ENCODE measurements at regions not wholly inside any gene's neighbourhood (a gene's known extent, or its start where the extent isn't known, plus 50 kb on each side); places are given as distances from the start of the nearest gene placed in this dataset.

- no peak overlapping the region for H3K4me3 Mint-ChIP-seq
- no peak overlapping the region for H3K27ac Mint-ChIP-seq
- ATAC-seq (ENCODE audit: low read depth) (no peak), DNase-seq (ENCODE audit: low spot score in 2 of 2) (no peak)
- no peaks in the 10 kb centered on the region for H3K4me1 Mint-ChIP-seq
- peaks cover 19% of the 10 kb centered on the region for H3K9me3 Mint-ChIP-seq
- H3K27me3 Mint-ChIP-seq, result peaks cover 3% of the 10 kb centered on the region
- H3K36me3 Mint-ChIP-seq, result no peaks in the 10 kb centered on the region
Measured at GRCh38 chr7:45993621-45994020, 72.5 kb upstream of the IGFBP3 start.

GRCh38 chr7:45992826-45993225 is 71.8 kb upstream of the IGFBP3 start:
- no peaks in the 10 kb centered on the region for H3K36me3 Mint-ChIP-seq
- DNase-seq (ENCODE audit: low spot score in 2 of 2), result no peak
- H3K4me1 Mint-ChIP-seq, result no peaks in the 10 kb centered on the region
- H3K27ac Mint-ChIP-seq, result no peak overlapping the region
- no peak for ATAC-seq (ENCODE audit: low read depth)
- H3K9me3 Mint-ChIP-seq, result peaks cover 18% of the 10 kb centered on the region
- H3K4me3 Mint-ChIP-seq, result no peak overlapping the region
- peaks cover 3% of the 10 kb centered on the region for H3K27me3 Mint-ChIP-seq

DNA sequence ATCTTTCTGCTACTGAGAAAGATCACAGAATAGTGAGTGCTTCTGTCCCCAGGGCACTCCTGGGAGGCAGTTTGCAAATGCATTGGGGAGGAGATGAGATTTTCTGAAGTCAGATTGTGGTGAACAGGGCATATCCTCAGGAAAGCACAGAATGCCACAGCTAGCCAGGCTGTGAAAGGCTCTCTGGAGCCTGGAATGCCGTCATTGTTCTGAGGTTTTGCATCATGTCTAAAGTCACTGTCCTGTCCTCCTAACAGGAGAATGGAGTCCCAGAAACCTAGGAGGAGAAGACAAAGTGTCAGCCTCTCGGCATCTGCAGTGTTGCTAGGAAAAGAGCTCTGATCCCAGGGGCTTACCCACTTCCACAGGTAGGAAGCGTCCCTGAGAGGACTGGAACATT is 69.2 kb upstream of the IGFBP3 start:
- no peak for ATAC-seq (ENCODE audit: low read depth)
- no peak for DNase-seq (ENCODE audit: low spot score in 2 of 2)
- H3K27ac Mint-ChIP-seq, result no peak overlapping the region
- H3K27me3 Mint-ChIP-seq, result peaks cover 10% of the 10 kb centered on the region
- H3K36me3 Mint-ChIP-seq, result no peaks in the 10 kb centered on the region
- no peak overlapping the region for H3K4me3 Mint-ChIP-seq
- peaks cover 5% of the 10 kb centered on the region for H3K9me3 Mint-ChIP-seq
- no peaks in the 10 kb centered on the region for H3K4me1 Mint-ChIP-seq

DNA sequence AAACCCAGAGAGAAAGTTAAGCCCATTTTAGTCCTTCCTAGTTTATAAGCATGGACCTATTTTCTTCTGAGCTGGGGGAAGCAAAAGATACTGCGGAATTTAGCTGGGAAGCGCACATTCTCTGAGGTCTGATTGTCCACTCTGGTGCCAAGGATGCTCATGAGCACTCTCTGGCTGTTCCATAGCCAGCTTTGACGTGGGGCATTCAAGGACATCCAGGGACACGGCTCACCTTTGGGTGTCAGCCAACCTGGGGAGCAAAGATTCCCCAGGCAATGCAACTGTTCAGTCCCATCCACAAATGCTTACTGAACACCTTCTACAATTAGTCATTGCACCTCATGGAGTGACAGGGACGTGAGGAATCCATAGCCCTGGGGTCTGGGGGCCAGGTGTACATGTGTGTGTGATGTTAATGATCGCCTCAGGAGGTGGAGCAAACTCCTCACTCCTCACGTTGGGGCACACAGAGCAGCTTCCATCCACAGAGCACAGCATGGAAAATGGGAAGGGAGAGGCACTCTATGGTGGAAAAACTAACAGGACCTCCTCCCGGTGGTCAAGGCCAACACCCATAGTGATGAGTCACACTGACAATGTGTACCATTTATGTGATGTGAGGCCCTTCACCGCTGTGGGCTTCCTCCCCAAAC is 67.5 kb upstream of the IGFBP3 start:
- DNase-seq (ENCODE audit: low spot score in 2 of 2), result no peak
- Mint-ChIP-seq H3K36me3 (no peaks in the 10 kb centered on the region), H3K4me3 (no peak overlapping the region), H3K4me1 (no peaks in the 10 kb centered on the region), H3K27ac (no peak overlapping the region), H3K9me3 (no peaks in the 10 kb centered on the region), H3K27me3 (peaks cover 12% of the 10 kb centered on the region)
- ATAC-seq (ENCODE audit: low read depth), result no peak

- Mint-ChIP-seq H3K27ac (no peak overlapping the region), H3K27me3 (peaks cover 12% of the 10 kb centered on the region), H3K4me3 (no peak overlapping the region), H3K4me1 (no peaks in the 10 kb centered on the region), H3K9me3 (no peaks in the 10 kb centered on the region), H3K36me3 (no peaks in the 10 kb centered on the region)
- DNase-seq (ENCODE audit: low spot score in 2 of 2), result no peak
- ATAC-seq (ENCODE audit: low read depth), result no peak
Measured at GRCh38 chr7:45987521-45988290, 66.6 kb upstream of the IGFBP3 start.

DNA sequence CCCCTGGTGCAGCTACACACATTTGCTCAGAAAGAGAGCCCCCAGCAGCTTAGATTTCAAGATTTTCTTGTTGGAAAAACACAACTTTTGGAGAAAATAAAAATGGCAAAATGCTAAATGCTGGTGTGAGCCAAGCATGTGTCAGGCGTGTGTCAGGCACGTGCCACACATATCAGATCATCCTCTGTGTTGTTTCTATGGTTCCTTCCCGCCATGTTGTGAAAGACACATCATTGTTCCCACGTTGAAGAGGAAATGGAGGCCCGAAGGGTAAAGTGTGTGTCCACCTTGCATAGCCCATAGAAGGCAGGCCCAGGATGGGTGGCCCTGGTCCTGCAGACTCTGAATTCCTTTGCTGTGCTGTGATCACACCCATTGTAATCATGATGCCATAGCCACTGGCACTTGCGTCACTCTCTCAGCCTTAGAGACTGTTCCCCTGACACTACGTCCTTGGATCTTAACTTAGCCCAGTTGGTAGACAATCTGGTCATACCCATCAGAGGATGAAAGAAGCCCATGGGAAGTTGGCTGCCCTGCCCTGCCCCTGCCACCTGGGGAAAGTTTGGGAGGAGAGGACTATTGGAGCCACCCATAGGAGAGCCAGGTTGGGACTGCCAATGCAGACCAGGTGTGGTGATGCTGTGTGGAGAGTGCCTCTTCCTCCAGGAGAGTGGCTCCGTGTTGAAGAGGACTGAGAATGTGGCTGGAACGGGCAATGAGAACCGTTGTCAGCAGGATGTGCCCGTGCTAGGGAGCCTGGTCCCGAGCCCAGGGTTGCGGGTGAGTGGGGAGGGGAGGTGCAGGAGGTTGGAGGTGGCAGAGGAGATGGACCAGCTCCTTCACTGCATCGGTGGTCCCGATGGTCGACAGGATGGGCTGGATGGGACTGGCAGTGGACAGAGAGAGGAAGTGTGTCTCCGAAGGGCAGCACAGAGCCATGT is 65.6 kb upstream of the IGFBP3 start:
- ATAC-seq (ENCODE audit: low read depth) (no peak), DNase-seq (ENCODE audit: low spot score in 2 of 2) (no peak)
- peaks cover 2% of the 10 kb centered on the region for H3K9me3 Mint-ChIP-seq
- H3K27me3 Mint-ChIP-seq, result peaks cover 9% of the 10 kb centered on the region
- no peaks in the 10 kb centered on the region for H3K36me3 Mint-ChIP-seq
- H3K4me3 Mint-ChIP-seq, result no peak overlapping the region
- no peak overlapping the region for H3K27ac Mint-ChIP-seq
- H3K4me1 Mint-ChIP-seq, result no peaks in the 10 kb centered on the region

GRCh38 chr7:45985902-45986301 is 64.8 kb upstream of the IGFBP3 start:
- H3K36me3 Mint-ChIP-seq, result no peaks in the 10 kb centered on the region
- peaks cover 9% of the 10 kb centered on the region for H3K27me3 Mint-ChIP-seq
- DNase-seq (ENCODE audit: low spot score in 2 of 2) (no peak), ATAC-seq (ENCODE audit: low read depth) (no peak)
- H3K9me3 Mint-ChIP-seq, result peaks cover 2% of the 10 kb centered on the region
- no peaks in the 10 kb centered on the region for H3K4me1 Mint-ChIP-seq
- H3K4me3 Mint-ChIP-seq, result no peak overlapping the region
- no peak overlapping the region for H3K27ac Mint-ChIP-seq

- Mint-ChIP-seq H3K4me1 (no peaks in the 10 kb centered on the region), H3K27me3 (peaks cover 9% of the 10 kb centered on the region), H3K4me3 (no peak overlapping the region), H3K9me3 (peaks cover 2% of the 10 kb centered on the region), H3K36me3 (no peaks in the 10 kb centered on the region), H3K27ac (no peak overlapping the region)
- DNase-seq (ENCODE audit: low spot score in 2 of 2), result no peak
- ATAC-seq (ENCODE audit: low read depth), result no peak
Measured at GRCh38 chr7:45984386-45985295, 63.6 kb upstream of the IGFBP3 start.

DNA sequence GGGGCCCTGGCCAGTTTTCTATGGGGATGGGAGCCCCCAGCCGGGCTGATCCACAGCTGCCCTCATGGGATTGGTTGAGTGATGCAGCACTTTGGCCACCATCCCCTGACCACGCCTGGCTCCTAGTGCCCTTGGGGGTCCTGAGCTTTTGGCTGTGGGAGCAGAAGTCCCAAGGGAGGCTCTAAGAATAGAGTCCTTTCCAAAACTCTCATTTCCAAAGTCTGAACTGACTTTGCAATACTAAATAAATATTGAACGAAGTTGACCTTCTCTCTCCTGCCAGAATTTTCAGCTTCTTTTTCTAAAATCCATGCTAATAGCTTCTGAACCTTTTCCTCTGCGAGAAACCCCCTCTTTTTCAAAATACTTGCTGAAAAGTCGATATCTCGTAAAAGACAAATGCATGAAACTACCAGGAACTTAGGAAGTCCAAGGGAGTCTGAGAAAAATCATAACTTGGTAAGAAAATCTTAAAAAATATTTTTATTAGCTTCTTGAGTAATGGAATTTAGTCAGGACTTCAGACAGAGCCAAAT is 62.7 kb upstream of the IGFBP3 start:
- Mint-ChIP-seq H3K9me3 (peaks cover 2% of the 10 kb centered on the region), H3K4me1 (no peaks in the 10 kb centered on the region), H3K27ac (no peak overlapping the region), H3K36me3 (no peaks in the 10 kb centered on the region), H3K27me3 (peaks cover 9% of the 10 kb centered on the region), H3K4me3 (no peak overlapping the region)
- DNase-seq (ENCODE audit: low spot score in 2 of 2), result no peak
- ATAC-seq (ENCODE audit: low read depth), result no peak

- no peaks in the 10 kb centered on the region for H3K36me3 Mint-ChIP-seq
- peaks cover 2% of the 10 kb centered on the region for H3K9me3 Mint-ChIP-seq
- H3K27ac Mint-ChIP-seq, result no peak overlapping the region
- peaks cover 9% of the 10 kb centered on the region for H3K27me3 Mint-ChIP-seq
- no peak overlapping the region for H3K4me3 Mint-ChIP-seq
- DNase-seq (ENCODE audit: low spot score in 2 of 2) (no peak), ATAC-seq (ENCODE audit: low read depth) (no peak)
- no peaks in the 10 kb centered on the region for H3K4me1 Mint-ChIP-seq
Measured at GRCh38 chr7:45982907-45983719, 62.0 kb upstream of the IGFBP3 start.

GRCh38 chr7:45982132-45982531 is 61.1 kb upstream of the IGFBP3 start:
- DNase-seq (ENCODE audit: low spot score in 2 of 2), result no peak
- no peak overlapping the region for H3K4me3 Mint-ChIP-seq
- no peak overlapping the region for H3K27ac Mint-ChIP-seq
- no peaks in the 10 kb centered on the region for H3K4me1 Mint-ChIP-seq
- no peak for ATAC-seq (ENCODE audit: low read depth)
- peaks cover 2% of the 10 kb centered on the region for H3K9me3 Mint-ChIP-seq
- peaks cover 9% of the 10 kb centered on the region for H3K27me3 Mint-ChIP-seq
- no peaks in the 10 kb centered on the region for H3K36me3 Mint-ChIP-seq

GRCh38 chr7:45980973-45981372 is 59.9 kb upstream of the IGFBP3 start:
- H3K27ac Mint-ChIP-seq, result no peak overlapping the region

More at GRCh38 chr7:45980973-45981372, 59.9 kb upstream of the IGFBP3 start:
- ATAC-seq (ENCODE audit: low read depth) (no peak), DNase-seq (ENCODE audit: low spot score in 2 of 2) (no peak)
- Mint-ChIP-seq H3K4me3 (no peak overlapping the region), H3K27me3 (peaks cover 5% of the 10 kb centered on the region), H3K36me3 (no peaks in the 10 kb centered on the region), H3K4me1 (no peaks in the 10 kb centered on the region), H3K9me3 (peaks cover 2% of the 10 kb centered on the region)

All from memory B cell (primary cell).